A673 (cell line): ENCODE measurements at regions not wholly inside any gene's neighbourhood (a gene's known extent, or its start where the extent isn't known, plus 50 kb on each side); places are given as distances from the start of the nearest gene placed in this dataset.

ENCODE experiments used
- BruUV-seq: library from RNA; stranded (reverse); fragments of 400-500 nt; replicated peaks from 2 replicates; lab custom pipeline; 2021; lab: Mats Ljungman, UMichigan
- CTCF ChIA-PET: fragments of 300-600 bp; sonication (Branson Sonifier 250); formaldehyde crosslinking; loops from one replicate; lab custom pipeline; 2022; ENCODE audit warnings: antibody characterized with exemption; lab: Charles Lee
- POLR2A ChIA-PET: fragments of 300-600 bp; sonication (Branson Sonifier 250); formaldehyde crosslinking; loops from one replicate; lab custom pipeline; 2022; ENCODE audit warnings: antibody characterized with exemption; ENCODE audit not compliant: low non-redundant PET; lab: Charles Lee
- DNase-seq: peaks from one replicate; pipeline ENCODE4 v3.0.0-alpha.2; 2015; ENCODE audit warnings: low spot score
- H3K27ac ChIP-seq: fragments of 200-600 bp; sonication (generic); 2 replicates; pipeline ENCODE4 v1.5.1; 2016; ENCODE audit warnings: mixed run types, low read depth, mild to moderate bottlenecking, mixed read lengths, antibody characterized with exemption, low read length; ENCODE audit not compliant: poor library complexity, severe bottlenecking
- H3K27me3 ChIP-seq: fragments of 200-600 bp; sonication (generic); replicated peaks from 2 replicates; pipeline ENCODE4 v1.6.1; 2017; ENCODE audit warnings: mixed run types, low read depth, mild to moderate bottlenecking, mixed read lengths, antibody characterized with exemption, low read length; ENCODE audit not compliant: insufficient read depth, poor library complexity
- H3K36me3 ChIP-seq: fragments of 200-600 bp; sonication (generic); 2 replicates; pipeline ENCODE4 v1.6.1; 2016; ENCODE audit warnings: mixed run types, mild to moderate bottlenecking, mixed read lengths, antibody characterized with exemption, low read length; ENCODE audit not compliant: insufficient read depth, poor library complexity, severe bottlenecking
- H3K4me1 ChIP-seq: fragments of 200-600 bp; sonication (generic); 2 replicates; pipeline ENCODE4 v1.6.1; 2017; ENCODE audit warnings: mixed run types, mild to moderate bottlenecking, mixed read lengths, antibody characterized with exemption, low read length; ENCODE audit not compliant: insufficient read depth, poor library complexity, severe bottlenecking
- H3K4me3 ChIP-seq: fragments of 200-600 bp; sonication (generic); 2 replicates; pipeline ENCODE4 v1.5.1; 2016; ENCODE audit warnings: low read depth, mixed run types, mild to moderate bottlenecking, mixed read lengths, low read length; ENCODE audit not compliant: poor library complexity, severe bottlenecking
- H3K9me3 ChIP-seq: fragments of 200-600 bp; sonication (generic); 2 replicates; pipeline ENCODE4 v1.6.1; 2016; ENCODE audit warnings: mixed run types, low read depth, mild to moderate bottlenecking, mixed read lengths, antibody characterized with exemption, low read length; ENCODE audit not compliant: poor library complexity, severe bottlenecking
- EZH2 ChIP-seq: fragments of 200-600 bp; sonication (generic); IDR thresholded peaks from 2 replicates; pipeline ENCODE4 v1.6.1; 2017; ENCODE audit warnings: borderline replicate concordance, low read depth, mild to moderate bottlenecking, mixed read lengths, antibody characterized with exemption, low read length; ENCODE audit not compliant: poor library complexity, severe bottlenecking
- intact Hi-C: fragments of 100-400 bp; cut with micrococcal nuclease; formaldehyde crosslinking; loops from one replicate; pipeline ENCODE4 v1.10.0; 2022; ENCODE audit not compliant: unreplicated experiment
- TF ChIP-seq, protein P1 (sequence below): fragments of 300-800, 200-600 bp; sonication (generic); conservative IDR thresholded peaks from 2 replicates; pipeline ENCODE4 v1.5.1; 2017; ENCODE audit warnings: low read depth, mild to moderate bottlenecking, antibody characterized with exemption, low read length, moderate library complexity, mixed read lengths

DNA sequence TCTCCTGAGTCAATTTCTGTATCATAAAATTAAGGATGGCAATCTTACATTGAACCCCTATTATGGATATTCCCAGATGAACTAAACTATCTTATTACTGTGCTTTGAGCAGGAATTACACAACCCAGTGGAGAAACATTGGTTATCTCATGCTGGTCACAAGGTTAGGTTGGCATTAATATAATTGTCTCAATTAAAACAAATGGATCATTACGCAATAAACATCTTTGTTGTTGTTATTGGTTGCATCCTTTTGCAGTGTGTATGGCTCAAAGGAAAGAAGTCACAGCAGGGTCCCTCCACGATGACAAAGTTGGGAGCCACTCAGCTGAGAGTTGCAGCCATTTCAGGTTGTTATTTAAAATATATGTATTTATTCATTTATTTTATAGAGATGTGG is 297.0 kb upstream of the KLF4 start:
- H3K36me3 ChIP-seq, result no peaks in the 10 kb centered on the region
- no peak for DNase-seq
- no peaks in the 10 kb centered on the region for H3K27me3 ChIP-seq
- no peak overlapping the region for H3K27ac ChIP-seq
- CTCF ChIA-PET, result interaction anchor here (0.6 kb wide), 1 partner anchor 15 kb away, joined by 5 read pairs; no protein-coding TSS in a partner anchor
- POLR2A ChIA-PET, result no interaction called here
- H3K4me1 ChIP-seq, result no peaks in the 10 kb centered on the region
- BruUV-seq, result no TSS peak
- no peak for TF ChIP-seq EZH2
- TF ChIP-seq, protein P1, sequence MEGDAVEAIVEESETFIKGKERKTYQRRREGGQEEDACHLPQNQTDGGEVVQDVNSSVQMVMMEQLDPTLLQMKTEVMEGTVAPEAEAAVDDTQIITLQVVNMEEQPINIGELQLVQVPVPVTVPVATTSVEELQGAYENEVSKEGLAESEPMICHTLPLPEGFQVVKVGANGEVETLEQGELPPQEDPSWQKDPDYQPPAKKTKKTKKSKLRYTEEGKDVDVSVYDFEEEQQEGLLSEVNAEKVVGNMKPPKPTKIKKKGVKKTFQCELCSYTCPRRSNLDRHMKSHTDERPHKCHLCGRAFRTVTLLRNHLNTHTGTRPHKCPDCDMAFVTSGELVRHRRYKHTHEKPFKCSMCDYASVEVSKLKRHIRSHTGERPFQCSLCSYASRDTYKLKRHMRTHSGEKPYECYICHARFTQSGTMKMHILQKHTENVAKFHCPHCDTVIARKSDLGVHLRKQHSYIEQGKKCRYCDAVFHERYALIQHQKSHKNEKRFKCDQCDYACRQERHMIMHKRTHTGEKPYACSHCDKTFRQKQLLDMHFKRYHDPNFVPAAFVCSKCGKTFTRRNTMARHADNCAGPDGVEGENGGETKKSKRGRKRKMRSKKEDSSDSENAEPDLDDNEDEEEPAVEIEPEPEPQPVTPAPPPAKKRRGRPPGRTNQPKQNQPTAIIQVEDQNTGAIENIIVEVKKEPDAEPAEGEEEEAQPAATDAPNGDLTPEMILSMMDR, result no peak
- intact Hi-C loops, result no loop called here
- no peak overlapping the region for H3K4me3 ChIP-seq
- H3K9me3 ChIP-seq, result no peaks in the 10 kb centered on the region

DNA sequence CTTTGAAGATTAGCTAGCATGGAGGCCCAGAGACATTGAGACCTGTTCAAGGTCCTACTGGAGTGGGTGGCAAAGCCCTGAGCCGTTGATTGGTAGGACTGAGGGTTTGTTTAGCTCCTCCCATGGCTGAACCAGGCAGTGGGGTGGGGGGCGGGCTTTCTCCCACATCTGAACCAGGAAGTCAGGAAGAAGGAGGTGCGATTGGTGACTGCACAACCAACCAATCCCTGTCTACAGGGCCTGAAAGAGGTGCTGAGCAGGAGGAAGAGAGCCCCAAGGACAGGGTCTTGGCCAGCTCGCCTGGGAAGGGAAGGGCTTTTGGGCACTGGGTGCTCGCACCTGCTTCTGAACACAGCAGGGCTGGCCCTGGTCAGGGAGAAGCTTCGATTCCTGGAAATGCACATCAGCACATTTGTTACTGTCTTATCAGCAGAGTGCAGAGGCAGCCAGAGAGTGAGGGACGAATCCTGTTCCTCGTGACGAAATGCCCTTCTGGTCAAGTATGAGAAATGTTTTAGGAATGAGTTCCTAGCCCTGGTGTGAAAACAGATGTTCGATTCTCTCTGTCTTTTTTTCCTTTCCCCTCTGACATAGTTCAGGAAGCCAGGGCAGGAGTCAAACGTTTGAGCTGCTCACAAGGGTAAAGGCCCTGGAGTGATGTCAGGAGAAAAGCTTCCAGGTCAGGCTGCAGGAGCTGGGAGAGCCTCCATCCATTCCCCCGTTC is 294.8 kb upstream of the KLF4 start:
- DNase-seq, result no peak
- no peaks in the 10 kb centered on the region for H3K36me3 ChIP-seq
- TF ChIP-seq EZH2, result no peak
- TF ChIP-seq, protein P1, result no peak
- H3K4me3 ChIP-seq, result no peak overlapping the region
- POLR2A ChIA-PET, result no interaction called here
- H3K27ac ChIP-seq, result no peak overlapping the region
- no peaks in the 10 kb centered on the region for H3K9me3 ChIP-seq
- intact Hi-C loops, result no loop called here
- no peaks in the 10 kb centered on the region for H3K27me3 ChIP-seq
- H3K4me1 ChIP-seq, result no peaks in the 10 kb centered on the region
- CTCF ChIA-PET, result no interaction called here
- BruUV-seq, result no TSS peak

DNA sequence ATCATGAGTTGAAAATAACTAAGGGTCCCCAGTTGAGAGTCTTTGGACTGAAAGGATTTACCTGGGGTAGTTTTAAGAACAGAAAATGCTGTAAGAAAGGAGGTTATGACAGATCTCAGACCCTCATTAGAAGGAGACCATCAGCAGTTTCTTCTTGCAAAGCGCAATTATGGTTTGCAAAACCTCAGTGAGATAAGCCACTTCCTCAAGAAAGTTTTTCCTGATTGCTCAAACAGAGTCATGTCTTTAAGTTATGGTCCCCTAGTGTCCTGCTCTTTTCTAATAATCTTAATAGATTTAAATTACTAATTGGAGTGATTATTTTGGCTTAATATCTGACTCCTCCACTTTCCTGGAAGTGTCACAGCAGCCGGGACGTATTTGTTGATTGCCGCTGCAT is 293.2 kb upstream of the KLF4 start:
- Histone ChIP-seq H3K9me3 (no peaks in the 10 kb centered on the region), H3K27ac (no peak overlapping the region), H3K27me3 (no peaks in the 10 kb centered on the region), H3K36me3 (no peaks in the 10 kb centered on the region), H3K4me1 (no peaks in the 10 kb centered on the region), H3K4me3 (no peak overlapping the region)
- TF ChIP-seq, protein P1, result no peak
- TF ChIP-seq EZH2, result no peak
- no peak for DNase-seq
- ChIA-PET CTCF (no interaction called here), POLR2A (no interaction called here)
- intact Hi-C loops, result no loop called here
- BruUV-seq, result no TSS peak
